ENCODE measurements at regions not wholly inside any gene's neighbourhood (a gene's known extent, or its start where the extent isn't known, plus 50 kb on each side); places are given as distances from the start of the nearest gene placed in this dataset.

- no peak for DNase-seq
These were observed 315.6 kb downstream of the RDH14 start for GRCh38 chr2:18244845-18245244.

GRCh38 chr2:18243816-18244215, 316.6 kb downstream of the RDH14 start:
- no peak for DNase-seq

GRCh38 chr2:18242716-18243115, 317.7 kb downstream of the RDH14 start:
- no peak for DNase-seq

- no peak for DNase-seq
These were observed 322.2 kb downstream of the RDH14 start for GRCh38 chr2:18238209-18238608.

- DNase-seq: no peak
These were observed 323.2 kb downstream of the RDH14 start for GRCh38 chr2:18237298-18237697.

- no peak for DNase-seq
These were observed 327.6 kb downstream of the RDH14 start for GRCh38 chr2:18232731-18233438.

GRCh38 chr2:18230668-18231067, 329.8 kb downstream of the RDH14 start:
- DNase-seq: no peak

GRCh38 chr2:18219676-18220075, 340.8 kb downstream of the RDH14 start:
- DNase-seq: no peak

- DNase-seq: no peak
These were observed 339.9 kb downstream of the KCNS3 start for GRCh38 chr2:18218160-18218933.

- DNase-seq: no peak
These were observed 336.5 kb downstream of the KCNS3 start for GRCh38 chr2:18214936-18215335.

GRCh38 chr2:18213986-18214385, 335.5 kb downstream of the KCNS3 start:
- no peak for DNase-seq

- DNase-seq: no peak
These were observed 331.6 kb downstream of the KCNS3 start for GRCh38 chr2:18209934-18210639.

- DNase-seq: no peak
These were observed 330.5 kb downstream of the KCNS3 start for GRCh38 chr2:18208956-18209355.

GRCh38 chr2:18200771-18201170, 322.3 kb downstream of the KCNS3 start:
- no peak for DNase-seq

GRCh38 chr2:18198677-18199076, 320.2 kb downstream of the KCNS3 start:
- DNase-seq: no peak

- no peak for DNase-seq
These were observed 315.7 kb downstream of the KCNS3 start for GRCh38 chr2:18194161-18194560.

GRCh38 chr2:18186816-18187613, 308.5 kb downstream of the KCNS3 start:
- DNase-seq: no peak

GRCh38 chr2:18182861-18183260, 304.4 kb downstream of the KCNS3 start:
- no peak for DNase-seq

GRCh38 chr2:18180912-18181311, 302.4 kb downstream of the KCNS3 start:
- DNase-seq: no peak

- DNase-seq: no peak
These were observed 301.7 kb downstream of the KCNS3 start for GRCh38 chr2:18180031-18180610.

- peak; percentile 56 for DNase-seq
These were observed 300.4 kb downstream of the KCNS3 start for GRCh38 chr2:18178736-18179349.

GRCh38 chr2:18176679-18177215, 298.3 kb downstream of the KCNS3 start:
- no peak for DNase-seq
